H1 (cell line): ENCODE measurements at regions not wholly inside any gene's neighbourhood (a gene's known extent, or its start where the extent isn't known, plus 50 kb on each side); places are given as distances from the start of the nearest gene placed in this dataset.

Source experiments
- CHD7 ChIP-seq: fragments of 300-600 bp; sonication (generic); IDR thresholded peaks from 2 replicates; pipeline ENCODE4 v1.7.1; 2012; ENCODE audit warnings: low read length, moderate library complexity, mild to moderate bottlenecking, inconsistent platforms; ENCODE audit not compliant: insufficient replicate concordance
- EP300 ChIP-seq, 2 experiments: IDR thresholded peaks; 1 replicate in 1 of 2; 2 replicates in 1 of 2; pipeline ENCODE4 v1.6.1; 2011 to 2012; ENCODE audit warnings: low read depth in 2 of 2, low read length in 2 of 2, mild to moderate bottlenecking in 2 of 2, borderline replicate concordance in 1 of 2, inconsistent platforms in 1 of 2, moderate library complexity in 1 of 2
- FOSL1 ChIP-seq: IDR thresholded peaks from 2 replicates; pipeline ENCODE4 v1.6.1; 2011; ENCODE audit warnings: mild to moderate bottlenecking, low read depth, low read length, moderate library complexity; ENCODE audit not compliant: insufficient read depth
- GTF2F1 ChIP-seq: IDR thresholded peaks from 2 replicates; pipeline ENCODE4 v1.6.1; 2012; ENCODE audit warnings: low read depth, low read length, improper control_type of control experiment, borderline replicate concordance
- RAD21 ChIP-seq, 2 experiments: IDR thresholded peaks in 1 of 2; conservative IDR thresholded peaks in 1 of 2; 2 replicates each; pipeline ENCODE4 v1.6.1; 2011; ENCODE audit warnings: low read depth in 2 of 2, low read length in 2 of 2, improper control_type of control experiment in 1 of 2, inconsistent platforms in 1 of 2, mild to moderate bottlenecking in 1 of 2, moderate library complexity in 1 of 2
- SRF ChIP-seq: IDR thresholded peaks from 2 replicates; pipeline ENCODE4 v1.6.1; 2011; ENCODE audit warnings: mild to moderate bottlenecking, low read depth, low read length, moderate library complexity

- no peak for TF ChIP-seq CHD7
- no peak for TF ChIP-seq EP300 (IDR thresholded peaks at IDR 0.05; ENCODE audit: borderline replicate concordance in 1 of 2, low read depth in 2 of 2, low read length in 2 of 2)
- no peak for TF ChIP-seq GTF2F1
- no peak for TF ChIP-seq RAD21 (IDR thresholded peaks at IDR 0.05 in 1 of 2, conservative IDR thresholded peaks at IDR 0.05 in 1 of 2; ENCODE audit: low read depth in 2 of 2, low read length in 2 of 2)
- TF ChIP-seq FOSL1, result no peak
- no peak for TF ChIP-seq SRF
Observed at GRCh38 chr2:5385596-5385995, 306.6 kb upstream of the SOX11 start (continued).
